Tibial nerve (tissue), 4 donors: ENCODE measurements at regions not wholly inside any gene's neighbourhood (a gene's known extent, or its start where the extent isn't known, plus 50 kb on each side); places are given as distances from the start of the nearest gene placed in this dataset.

Experiments
- DNase-seq, 2 donors: peaks; one replicate each; pipeline ENCODE4 v3.0.0-alpha.2; 2019; ENCODE audit warnings: low spot score in 2 of 2
- H3K27ac ChIP-seq, 4 donors: fragments of 200-600 bp; sonication (generic) in 3 of 4; one replicate each; pipeline ENCODE4 v1.5.1; 2017 to 2019; ENCODE audit warnings: mild to moderate bottlenecking in 1 of 4
- H3K27me3 ChIP-seq, 2 donors: fragments of 200-600 bp; sonication (generic) in 1 of 2; one replicate each; pipeline versions ENCODE4 v1.5.1 to v1.6.0; 2017 to 2019
- H3K36me3 ChIP-seq, 3 donors: fragments of 200-600 bp; sonication (generic); one replicate each; pipeline ENCODE4 v1.5.1; 2018 to 2019
- H3K4me1 ChIP-seq, 4 donors: fragments of 200-600 bp; sonication (generic) in 3 of 4; one replicate each; pipeline ENCODE4 v1.5.1; 2017 to 2019
- H3K4me3 ChIP-seq, 4 donors: fragments of 200-600 bp; sonication (generic) in 3 of 4; one replicate each; pipeline ENCODE4 v1.5.1; 2017 to 2019; ENCODE audit warnings: mild to moderate bottlenecking in 1 of 4, moderate library complexity in 1 of 4
- H3K9me3 ChIP-seq, 4 donors: fragments of 200-600 bp; sonication (generic) in 3 of 4; one replicate each; pipeline ENCODE4 v1.5.1; 2017 to 2019
- EP300 ChIP-seq, 2 donors: sonication (generic); formaldehyde crosslinking; IDR thresholded peaks; one replicate each; pipeline ENCODE4 v1.6.1; 2017; ENCODE audit warnings: antibody characterized with exemption in 2 of 2, mild to moderate bottlenecking in 1 of 2
- POLR2A ChIP-seq, 2 donors: fragments of 450-650 bp; IDR thresholded peaks; one replicate each; pipeline ENCODE4 v1.6.1; 2017; ENCODE audit warnings: antibody characterized with exemption in 2 of 2, mild to moderate bottlenecking in 2 of 2, moderate library complexity in 2 of 2
- WGBS, 2 donors: methylation state at CpG; one replicate each; pipeline ENCODE4 v1.1.5; 2018; 5-methylcytosine and 5-hydroxymethylcytosine counted together
- TF ChIP-seq, protein P1 (sequence below), 5 experiments: fragments of 200-600 bp in 3 of 5; fragments of 450-650 bp in 2 of 5; sonication (generic) in 3 of 5; IDR thresholded peaks; one replicate each; pipeline ENCODE4 v1.5.1; 2016 to 2019; ENCODE audit warnings: antibody characterized with exemption in 5 of 5, mild to moderate bottlenecking in 3 of 5, moderate library complexity in 2 of 5

DNA sequence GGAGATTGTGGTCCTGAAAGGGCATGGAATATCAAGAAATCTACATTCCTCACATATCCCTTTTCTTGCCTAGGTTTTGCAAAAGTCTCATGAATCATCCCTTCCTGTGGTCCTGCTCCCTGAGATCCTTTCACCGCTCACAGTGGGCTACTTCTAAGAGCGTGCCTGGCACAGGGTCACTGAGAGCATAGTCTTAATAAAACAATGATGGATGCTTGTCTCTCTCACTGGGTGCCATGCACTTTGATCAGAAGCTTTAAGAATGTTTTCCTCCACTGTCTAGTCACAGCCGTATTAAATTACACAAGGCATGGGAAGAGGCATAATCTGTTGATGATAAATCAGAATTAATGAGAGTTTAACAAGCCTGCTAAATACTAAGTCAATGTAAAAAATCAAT, 269.7 kb upstream of the ATP10A start:
- Histone ChIP-seq H3K27ac (no peak overlapping the region), H3K27me3 (no peaks in the 10 kb centered on the region), H3K4me3 (no peak overlapping the region), H3K4me1 (no peaks in the 10 kb centered on the region), H3K9me3 (no peaks in the 10 kb centered on the region), H3K36me3 (no peaks in the 10 kb centered on the region)
- TF ChIP-seq EP300 (IDR thresholded peaks at IDR 0.05) (no peak), POLR2A (IDR thresholded peaks at IDR 0.05) (no peak)
- TF ChIP-seq, protein P1, sequence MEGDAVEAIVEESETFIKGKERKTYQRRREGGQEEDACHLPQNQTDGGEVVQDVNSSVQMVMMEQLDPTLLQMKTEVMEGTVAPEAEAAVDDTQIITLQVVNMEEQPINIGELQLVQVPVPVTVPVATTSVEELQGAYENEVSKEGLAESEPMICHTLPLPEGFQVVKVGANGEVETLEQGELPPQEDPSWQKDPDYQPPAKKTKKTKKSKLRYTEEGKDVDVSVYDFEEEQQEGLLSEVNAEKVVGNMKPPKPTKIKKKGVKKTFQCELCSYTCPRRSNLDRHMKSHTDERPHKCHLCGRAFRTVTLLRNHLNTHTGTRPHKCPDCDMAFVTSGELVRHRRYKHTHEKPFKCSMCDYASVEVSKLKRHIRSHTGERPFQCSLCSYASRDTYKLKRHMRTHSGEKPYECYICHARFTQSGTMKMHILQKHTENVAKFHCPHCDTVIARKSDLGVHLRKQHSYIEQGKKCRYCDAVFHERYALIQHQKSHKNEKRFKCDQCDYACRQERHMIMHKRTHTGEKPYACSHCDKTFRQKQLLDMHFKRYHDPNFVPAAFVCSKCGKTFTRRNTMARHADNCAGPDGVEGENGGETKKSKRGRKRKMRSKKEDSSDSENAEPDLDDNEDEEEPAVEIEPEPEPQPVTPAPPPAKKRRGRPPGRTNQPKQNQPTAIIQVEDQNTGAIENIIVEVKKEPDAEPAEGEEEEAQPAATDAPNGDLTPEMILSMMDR (IDR thresholded peaks at IDR 0.05), result no peak
- DNase-seq, result no peak
- 51% methylated on average over 3 of the region's 3 CpGs for WGBS, 2 donors

DNA sequence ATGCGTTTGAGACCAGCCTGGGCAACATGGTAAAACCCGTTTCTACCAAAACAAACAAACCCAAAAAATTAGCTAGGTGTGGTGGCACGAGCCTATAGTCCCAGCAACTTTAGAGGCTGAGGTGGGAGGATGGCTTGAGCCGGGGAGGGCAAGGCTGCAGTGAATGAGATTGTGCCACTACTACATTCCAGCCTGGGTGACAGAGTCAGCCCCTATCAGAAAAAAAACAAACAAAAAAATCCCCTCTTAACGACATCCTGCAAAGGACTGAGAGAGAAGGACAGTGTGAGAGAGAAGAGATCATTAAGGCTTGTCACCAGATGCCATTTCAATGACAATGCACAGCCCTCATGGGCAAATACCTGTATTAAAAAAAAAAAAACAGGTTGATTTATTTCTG, 266.7 kb upstream of the ATP10A start:
- TF ChIP-seq, protein P1 (IDR thresholded peaks at IDR 0.05), result no peak
- no peak for TF ChIP-seq EP300 (IDR thresholded peaks at IDR 0.05)
- no peak for TF ChIP-seq POLR2A (IDR thresholded peaks at IDR 0.05)
- WGBS, 2 donors, result 50 to 52% methylated on average over 5 of the region's 5 CpGs
- H3K27me3 ChIP-seq, result no peaks in the 10 kb centered on the region

DNA sequence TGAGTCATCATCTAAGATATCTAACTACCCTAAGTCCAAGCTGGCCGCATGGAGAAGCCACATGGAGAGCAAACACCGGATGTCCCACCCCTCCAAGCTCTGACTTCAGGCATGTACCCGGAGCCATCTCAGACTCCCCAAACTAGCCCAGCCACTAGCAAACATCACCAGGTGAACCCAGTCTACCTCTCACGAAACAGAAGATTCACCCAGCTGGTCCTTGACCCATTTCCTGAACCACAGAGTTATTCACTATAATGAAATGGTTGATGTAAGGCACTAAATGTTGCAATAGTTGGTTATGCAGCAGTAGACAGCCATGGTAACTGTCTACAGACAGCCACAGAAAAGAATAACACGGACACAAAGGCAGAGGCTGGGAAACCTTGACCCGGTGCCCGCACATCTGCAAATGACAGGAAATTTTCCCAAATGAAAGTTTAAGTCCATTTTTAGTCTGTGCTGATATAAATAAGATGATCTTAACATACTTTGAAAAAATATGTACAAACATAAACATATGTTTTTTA, 265.5 kb upstream of the ATP10A start:
- Histone ChIP-seq H3K4me3 (no peak overlapping the region), H3K4me1 (no peaks in the 10 kb centered on the region), H3K27me3 (no peaks in the 10 kb centered on the region), H3K36me3 (no peaks in the 10 kb centered on the region), H3K27ac (no peak overlapping the region), H3K9me3 (no peaks in the 10 kb centered on the region)
- 87 to 90% methylated on average over 7 of the region's 7 CpGs for WGBS, 2 donors
- TF ChIP-seq, protein P1 (IDR thresholded peaks at IDR 0.05), result no peak
- no peak for TF ChIP-seq EP300 (IDR thresholded peaks at IDR 0.05)
- TF ChIP-seq POLR2A (IDR thresholded peaks at IDR 0.05), result no peak
- DNase-seq, result no peak

More for the DNA sequence above, 266.7 kb upstream of the ATP10A start:
- H3K9me3 ChIP-seq, result no peaks in the 10 kb centered on the region
- no peak overlapping the region for H3K4me3 ChIP-seq
- no peaks in the 10 kb centered on the region for H3K36me3 ChIP-seq
- no peak for DNase-seq
- no peaks in the 10 kb centered on the region for H3K4me1 ChIP-seq
- H3K27ac ChIP-seq, result no peak overlapping the region

DNA sequence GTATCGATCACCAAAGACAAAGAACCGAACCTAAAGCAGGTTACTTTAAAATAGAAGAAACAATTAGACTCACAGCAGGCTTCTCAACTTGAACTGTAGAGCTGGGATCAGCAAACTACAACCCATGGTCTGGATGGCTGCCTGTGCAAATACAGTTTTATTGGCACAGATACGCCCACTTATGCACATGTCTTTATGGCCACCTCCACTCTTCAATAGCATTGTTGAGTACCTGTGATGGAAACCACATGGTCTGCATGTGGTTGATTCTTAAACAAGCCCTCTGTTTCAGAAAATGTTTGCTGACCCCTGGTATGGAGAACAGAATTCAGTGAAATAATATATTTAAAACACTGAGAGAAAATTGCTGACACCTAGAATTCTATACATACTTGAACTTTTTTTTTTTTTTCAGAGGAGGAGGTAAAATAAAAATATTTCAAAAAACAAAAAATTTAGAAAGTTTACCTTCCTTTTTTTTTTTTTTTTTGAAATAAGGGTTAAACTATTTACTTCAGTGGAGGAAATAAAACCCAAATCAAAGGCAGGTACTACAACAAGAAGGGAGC, 263.8 kb upstream of the ATP10A start:
- H3K4me3 ChIP-seq, result no peak overlapping the region
- H3K27ac ChIP-seq, result no peak overlapping the region
- H3K4me1 ChIP-seq, result no peaks in the 10 kb centered on the region
- no peaks in the 10 kb centered on the region for H3K9me3 ChIP-seq
- no peak for DNase-seq
- TF ChIP-seq POLR2A (IDR thresholded peaks at IDR 0.05) (no peak), EP300 (IDR thresholded peaks at IDR 0.05) (no peak)
- TF ChIP-seq, protein P1 (IDR thresholded peaks at IDR 0.05), result no peak
- 75 to 83% methylated on average over 3 of the region's 3 CpGs for WGBS, 2 donors
- H3K27me3 ChIP-seq, result no peaks in the 10 kb centered on the region
- no peaks in the 10 kb centered on the region for H3K36me3 ChIP-seq

DNA sequence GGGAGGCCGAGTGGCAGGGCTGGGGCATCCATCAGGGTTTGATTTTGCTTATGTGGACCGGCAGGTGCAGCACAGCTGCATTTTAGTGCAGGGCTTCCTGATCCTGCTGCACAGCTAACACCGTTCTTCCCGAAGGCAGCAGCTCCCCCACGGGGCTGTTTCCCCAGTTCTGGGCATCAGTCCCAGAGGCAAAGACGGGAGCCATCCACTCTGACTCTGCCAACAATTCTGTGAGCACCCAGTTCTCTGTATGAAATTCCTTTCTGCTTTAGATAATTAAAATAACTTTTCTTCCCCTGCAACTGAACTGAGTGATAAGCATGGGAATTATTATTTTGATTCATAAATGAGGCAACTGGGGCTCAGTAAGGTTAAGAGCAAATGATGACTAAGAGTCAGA, 262.9 kb upstream of the ATP10A start:
- TF ChIP-seq EP300 (IDR thresholded peaks at IDR 0.05) (no peak), POLR2A (IDR thresholded peaks at IDR 0.05) (no peak)
- TF ChIP-seq, protein P1 (IDR thresholded peaks at IDR 0.05), result no peak
- no peaks in the 10 kb centered on the region for H3K27me3 ChIP-seq
- no peaks in the 10 kb centered on the region for H3K36me3 ChIP-seq
- H3K4me3 ChIP-seq, result no peak overlapping the region
- 42 to 46% methylated on average over 4 to 6 of the region's 6 CpGs for WGBS, 2 donors
- H3K27ac ChIP-seq, result no peak overlapping the region
- H3K4me1 ChIP-seq, result no peaks in the 10 kb centered on the region
- no peaks in the 10 kb centered on the region for H3K9me3 ChIP-seq
- no peak for DNase-seq
